Spleen (tissue), 7 donors: ENCODE measurements at regions not wholly inside any gene's neighbourhood (a gene's known extent, or its start where the extent isn't known, plus 50 kb on each side); places are given as distances from the start of the nearest gene placed in this dataset.

Experiments used
- CTCF ChIP-seq, 11 experiments: fragments of 200-600 bp in 7 of 11; fragments of 450-650 bp in 4 of 11; sonication (generic) in 4 of 11; IDR thresholded peaks in 8 of 11; conservative IDR thresholded peaks in 3 of 11; 1 replicate in 7 of 11; 2 replicates in 4 of 11; pipeline versions ENCODE4 v1.4.0 to v1.8.0; 2016 to 2021; ENCODE audit warnings: antibody characterized with exemption in 11 of 11, inconsistent platforms in 4 of 11, mild to moderate bottlenecking in 1 of 11
- POLR2A ChIP-seq, 3 donors: fragments of 450-650 bp; IDR thresholded peaks; one replicate each; pipeline ENCODE4 v1.5.1; 2017; ENCODE audit warnings: antibody characterized with exemption in 3 of 3, mild to moderate bottlenecking in 1 of 3
- POLR2AphosphoS5 ChIP-seq, 3 donors: sonication (generic); formaldehyde crosslinking; IDR thresholded peaks; one replicate each; pipeline ENCODE4 v1.5.1; 2017; ENCODE audit warnings: antibody characterized with exemption in 3 of 3
- donor health status: DM: no; HTN: no; CAD: no; lungs with moderate emphysema.
- donor health status: DM: no; HTN: no; CAD: no.
- donor health status: DM: no; HTN: no; CAD: no.

GRCh38 chr13:80430561-80430960 lies 89.6 kb upstream of the SPRY2 start:
- TF ChIP-seq CTCF (IDR thresholded peaks at IDR 0.05 in 8 of 11, conservative IDR thresholded peaks at IDR 0.05 in 3 of 11) (no peak), POLR2A (IDR thresholded peaks at IDR 0.05) (no peak), POLR2AphosphoS5 (IDR thresholded peaks at IDR 0.05) (no peak)
